ENCODE measurements at regions not wholly inside any gene's neighbourhood (a gene's known extent, or its start where the extent isn't known, plus 50 kb on each side); places are given as distances from the start of the nearest gene placed in this dataset.

DNA sequence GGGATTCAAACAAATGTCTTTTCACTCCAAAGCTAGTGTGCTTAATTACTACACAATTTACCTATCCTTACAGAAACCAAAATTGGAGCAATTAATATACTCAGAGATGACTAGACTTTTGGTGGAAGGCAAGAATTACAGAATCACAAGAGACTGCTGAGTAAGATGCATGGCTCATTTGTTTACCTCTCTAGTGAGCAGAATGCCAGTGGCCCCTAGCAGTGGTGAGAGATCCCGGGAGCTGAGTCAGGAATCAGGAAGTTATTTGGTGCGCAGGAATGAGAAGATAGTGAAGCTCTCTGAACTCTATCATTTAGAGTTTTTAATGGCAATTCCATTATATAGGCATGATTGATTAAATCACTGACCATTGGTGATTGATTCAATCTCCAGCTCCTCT is 188.9 kb upstream of the SESN3 start:
- 87% methylated on average over 2 of the region's 2 CpGs; no CpG with 5 or more reads in 1 of the 2 experiments for WGBS, 2 experiments (ENCODE audit: extremely low coverage in 1 of 2, insufficient coverage in 1 of 2, insufficient read length in 1 of 2, insufficient replicate concordance in 2 of 2, low coverage in 1 of 2, low lambda C conversion rate in 2 of 2, missing lambda C conversion rate in 1 of 2)
- Histone ChIP-seq H3K9me3 (ENCODE audit: insufficient read depth in 2 of 2, low read depth in 1 of 2, low read length in 1 of 2) (no peaks in the 10 kb centered on the region), H3K79me2 (ENCODE audit: control insufficient read depth in 1 of 2, insufficient read depth in 2 of 2, low read length in 2 of 2) (no peaks in the 10 kb centered on the region), H2BK20ac (ENCODE audit: low read length) (no peak overlapping the region), H4K5ac (ENCODE audit: insufficient read length, low read depth, low read length) (no peak overlapping the region), H3K4me3 (ENCODE audit: extremely low read depth in 1 of 4, insufficient read depth in 2 of 4, low read depth in 3 of 4, low read length in 4 of 4) (no peak overlapping the region), H4K20me1 (replicated peaks in 1 of 2; ENCODE audit: control insufficient read depth in 1 of 2, insufficient read depth in 2 of 2, low read length in 2 of 2) (no peaks in the 10 kb centered on the region), H2BK15ac (ENCODE audit: low read length) (no peak overlapping the region), H3K27ac (ENCODE audit: low read depth, low read length) (no peak overlapping the region), H2AK5ac (ENCODE audit: low read depth, low read length) (no peak overlapping the region), H3K79me1 (ENCODE audit: low read depth, low read length) (no peaks in the 10 kb centered on the region), H2AFZ (ENCODE audit: low read length) (no peak overlapping the region), H3K4me1 (replicated peaks in 1 of 4; ENCODE audit: control insufficient read depth in 3 of 4, insufficient read depth in 4 of 4, low read length in 3 of 4) (no peaks in the 10 kb centered on the region), H3K23me2 (ENCODE audit: low read depth, low read length) (peaks cover 2% of the 10 kb centered on the region; the same call in 1 of the 2 replicates), H2BK120ac (replicated peaks; ENCODE audit: low read depth, low read length) (no peak overlapping the region), H3K56ac (replicated peaks; ENCODE audit: insufficient read length, low read depth, low read length) (no peak overlapping the region), H3K9ac (replicated peaks in 1 of 4; ENCODE audit: extremely low read depth in 1 of 4, low read depth in 3 of 4, low read length in 3 of 4) (no peak overlapping the region), H3K18ac (ENCODE audit: extremely low read depth, low read length) (no peak overlapping the region), H3K27me3 (replicated peaks in 1 of 4; ENCODE audit: control insufficient read depth in 3 of 4, extremely low read depth in 1 of 4, insufficient read depth in 3 of 4, low read length in 3 of 4) (no peaks in the 10 kb centered on the region), H3K4me2 (ENCODE audit: insufficient read depth in 1 of 2, low read depth in 2 of 2, low read length in 2 of 2) (no peak overlapping the region), H3K4ac (replicated peaks; ENCODE audit: insufficient read length, low read depth, low read length) (no peak overlapping the region), H2BK5ac (ENCODE audit: low read depth, low read length) (no peak overlapping the region), H3K23ac (ENCODE audit: insufficient read length) (no peak overlapping the region), H4K91ac (replicated peaks; ENCODE audit: insufficient read length, low read length) (no peak overlapping the region), H4K8ac (ENCODE audit: extremely low read depth, insufficient read depth, low read length) (no peak overlapping the region), H2BK12ac (ENCODE audit: low read depth, low read length) (no peak overlapping the region), H3K36me3 (ENCODE audit: control insufficient read depth in 2 of 4, insufficient read depth in 4 of 4, low read length in 3 of 4) (no peaks in the 10 kb centered on the region), H3K14ac (ENCODE audit: insufficient read length) (no peak overlapping the region)
- FAIRE-seq (no peak), DNase-seq (ENCODE audit: low read depth in 1 of 2, low spot score in 2 of 2) (no peak)
- ChIA-PET CTCF (ENCODE audit: partially characterized antibody) (interaction anchor here (0.7 to 1.9 kb wide), 5 partner anchors 10 to 231 kb away, joined by 3 to 5 read pairs (median 3); no protein-coding TSS in a partner anchor), POLR2A (ENCODE audit: partially characterized antibody) (interaction anchor here (0.8 kb wide), 1 partner anchor 13 kb away, joined by 3 read pairs; no protein-coding TSS in a partner anchor)
